GM23338 (cell line): ENCODE measurements at regions not wholly inside any gene's neighbourhood (a gene's known extent, or its start where the extent isn't known, plus 50 kb on each side); places are given as distances from the start of the nearest gene placed in this dataset.

Source experiments
- ATAC-seq: fragments of 200-7000 bp; cut with Tn5 transposase; 3 replicates; pipeline ENCODE4 v1.9.1; 2020
- DNase-seq: peaks from one replicate; pipeline ENCODE4 v3.0.0-alpha.2; 2015; ENCODE audit warnings: low spot score
- H2AFZ ChIP-seq: fragments of 200-600 bp; sonication (generic); 2 replicates; pipeline ENCODE4 v1.8.0; 2016; ENCODE audit warnings: antibody characterized with exemption, mild to moderate bottlenecking, moderate library complexity
- H3F3A ChIP-seq: fragments of 200-600 bp; sonication (generic); replicated peaks from 2 replicates; pipeline ENCODE4 v1.8.0; 2017; ENCODE audit warnings: antibody characterized with exemption, mixed run types, low read depth
- H3K27ac ChIP-seq: fragments of 200-600 bp; sonication (generic); 2 replicates; pipeline ENCODE4 v1.6.1; 2016; ENCODE audit warnings: low read depth
- H3K27me3 ChIP-seq: fragments of 200-600 bp; sonication (generic); 2 replicates; pipeline ENCODE4 v1.8.0; 2016; ENCODE audit warnings: mild to moderate bottlenecking, mixed run types, moderate library complexity; ENCODE audit not compliant: insufficient read depth
- H3K36me3 ChIP-seq: fragments of 200-600 bp; sonication (generic); 2 replicates; pipeline ENCODE4 v1.8.0; 2016; ENCODE audit warnings: mild to moderate bottlenecking; ENCODE audit not compliant: insufficient read depth
- H3K4me1 ChIP-seq: fragments of 200-600 bp; sonication (generic); 2 replicates; pipeline ENCODE4 v1.8.0; 2016; ENCODE audit warnings: mild to moderate bottlenecking, moderate library complexity; ENCODE audit not compliant: insufficient read depth
- H3K4me2 ChIP-seq: fragments of 200-600 bp; sonication (generic); 2 replicates; pipeline ENCODE4 v1.7.1; 2017; ENCODE audit warnings: mixed run types
- H3K4me3 ChIP-seq: fragments of 200-600 bp; sonication (generic); 2 replicates; pipeline ENCODE4 v1.6.1; 2016; ENCODE audit warnings: mixed run types
- H3K79me2 ChIP-seq: fragments of 200-600 bp; sonication (generic); replicated peaks from 2 replicates; pipeline ENCODE4 v1.8.0; 2017; ENCODE audit warnings: mild to moderate bottlenecking; ENCODE audit not compliant: insufficient read depth
- H3K9me2 ChIP-seq: fragments of 200-600 bp; sonication (generic); 2 replicates; pipeline ENCODE4 v1.8.0; 2017; ENCODE audit not compliant: insufficient read depth
- H4K20me1 ChIP-seq: fragments of 200-600 bp; sonication (generic); replicated peaks from 2 replicates; pipeline ENCODE4 v1.8.0; 2017; ENCODE audit warnings: mild to moderate bottlenecking; ENCODE audit not compliant: insufficient read depth
- H3K27ac Mint-ChIP-seq: 2 replicates; pipeline ENCODE4 v1.8.0; 2020; ENCODE audit warnings: inconsistent platforms, mild to moderate bottlenecking, moderate library complexity, mixed read lengths
- H3K27me3 Mint-ChIP-seq: 3 replicates; pipeline ENCODE4 v1.8.0; 2022; ENCODE audit warnings: low read depth, mild to moderate bottlenecking, moderate library complexity, mixed read lengths, inconsistent platforms; ENCODE audit not compliant: insufficient read depth, poor library complexity
- H3K36me3 Mint-ChIP-seq: 3 replicates; pipeline ENCODE4 v1.8.0; 2021; ENCODE audit warnings: low read depth, mild to moderate bottlenecking, inconsistent platforms, moderate library complexity, mixed read lengths
- H3K4me1 Mint-ChIP-seq: 3 replicates; pipeline ENCODE4 v1.8.0; 2020; ENCODE audit warnings: mild to moderate bottlenecking, inconsistent platforms, mixed read lengths
- H3K4me3 Mint-ChIP-seq: 3 replicates; pipeline ENCODE4 v1.8.0; 2021; ENCODE audit warnings: moderate library complexity, mild to moderate bottlenecking, inconsistent platforms, mixed read lengths
- H3K9me3 Mint-ChIP-seq: 3 replicates; pipeline ENCODE4 v1.8.0; 2020; ENCODE audit warnings: moderate library complexity, mild to moderate bottlenecking, inconsistent platforms, mixed read lengths
- CREB1 ChIP-seq: fragments of 250-450 bp; sonication (Bioruptor Pico); IDR thresholded peaks from 2 replicates; pipeline ENCODE4 v1.5.0; 2020; ENCODE audit warnings: low read depth, mild to moderate bottlenecking, moderate library complexity
- CTCF ChIP-seq, 2 experiments: fragments of 200-600 bp in 1 of 2; sonication (generic) in 1 of 2; conservative IDR thresholded peaks; 2 replicates each; pipeline versions ENCODE4 v1.5.1 to v1.6.1; 2016 to 2017; ENCODE audit warnings: antibody characterized with exemption in 2 of 2, low read depth in 2 of 2, mild to moderate bottlenecking in 2 of 2, moderate library complexity in 1 of 2
- ETS1 ChIP-seq: IDR thresholded peaks from 2 replicates; pipeline ENCODE4 v1.6.1; 2016; ENCODE audit warnings: antibody characterized with exemption
- EZH2 ChIP-seq: fragments of 200-600 bp; sonication (generic); IDR thresholded peaks from one replicate; pipeline ENCODE4 v1.8.0; 2017; ENCODE audit warnings: antibody characterized with exemption, mild to moderate bottlenecking, low read depth; ENCODE audit not compliant: unreplicated experiment
- EZH2phosphoT487 ChIP-seq: fragments of 200-600 bp; sonication (generic); IDR thresholded peaks from one replicate; pipeline ENCODE4 v1.8.1; 2018; ENCODE audit warnings: antibody characterized with exemption; ENCODE audit not compliant: unreplicated experiment
- JUNB ChIP-seq: IDR thresholded peaks from one replicate; pipeline ENCODE4 v1.6.1; 2016; ENCODE audit warnings: antibody characterized with exemption; ENCODE audit not compliant: unreplicated experiment
- NANOG ChIP-seq: IDR thresholded peaks from 2 replicates; pipeline ENCODE4 v1.6.1; 2016; ENCODE audit warnings: antibody characterized with exemption, borderline replicate concordance
- POLR2AphosphoS5 ChIP-seq: IDR thresholded peaks from 2 replicates; pipeline ENCODE4 v1.6.1; 2016; ENCODE audit warnings: antibody characterized with exemption, low read depth
- REST ChIP-seq: IDR thresholded peaks from one replicate; pipeline ENCODE4 v1.6.1; 2018; ENCODE audit warnings: antibody characterized with exemption; ENCODE audit not compliant: unreplicated experiment
- STAT1 ChIP-seq: IDR thresholded peaks from one replicate; pipeline ENCODE4 v1.6.1; 2016; ENCODE audit warnings: antibody characterized with exemption; ENCODE audit not compliant: unreplicated experiment
- ZNF114 ChIP-seq: fragments of 250-450 bp; sonication (Bioruptor Pico); IDR thresholded peaks from 2 replicates; pipeline ENCODE4 v1.5.0; 2020; ENCODE audit warnings: mild to moderate bottlenecking, moderate library complexity
- ZNF331 ChIP-seq: fragments of 250-450 bp; sonication (Bioruptor Pico); IDR thresholded peaks from 2 replicates; pipeline ENCODE4 v1.5.0; 2020; ENCODE audit warnings: low read depth, mild to moderate bottlenecking, moderate library complexity
- ZNF462 ChIP-seq: fragments of 250-450 bp; sonication (Bioruptor Pico); IDR thresholded peaks from 2 replicates; pipeline ENCODE4 v1.5.0; 2020; ENCODE audit warnings: mild to moderate bottlenecking, moderate library complexity

- Mint-ChIP-seq H3K36me3 (no peaks in the 10 kb centered on the region), H3K4me1 (peaks cover 10% of the 10 kb centered on the region), H3K27ac (no peak overlapping the region), H3K4me3 (no peak overlapping the region), H3K27me3 (peaks cover 3% of the 10 kb centered on the region), H3K9me3 (peaks cover 7% of the 10 kb centered on the region; the same call in 2 of the 3 replicates)
- no peak overlapping the region for H2AFZ ChIP-seq
- no peaks in the 10 kb centered on the region; the same call in 1 of the 2 replicates for H3K9me2 ChIP-seq
- no peaks in the 10 kb centered on the region for H3K79me2 ChIP-seq
- no peak overlapping the region for H3K4me3 ChIP-seq
- H3K36me3 ChIP-seq: no peaks in the 10 kb centered on the region
- H4K20me1 ChIP-seq: no peaks in the 10 kb centered on the region
- no peak overlapping the region for H3K4me2 ChIP-seq
- H3K27ac ChIP-seq: no peak overlapping the region
- no peaks in the 10 kb centered on the region for H3F3A ChIP-seq
- peaks cover 13% of the 10 kb centered on the region; the same call in 1 of the 2 replicates for H3K4me1 ChIP-seq
- DNase-seq (no peak), ATAC-seq (no peak)
- H3K27me3 ChIP-seq: no peaks in the 10 kb centered on the region
- TF ChIP-seq EZH2phosphoT487 (no peak), ZNF462 (CRISPR knock-in tag) (no peak), ETS1 (no peak), REST (no peak), JUNB (no peak), ZNF114 (CRISPR knock-in tag) (no peak), ZNF331 (CRISPR knock-in tag) (no peak), POLR2AphosphoS5 (no peak), NANOG (no peak), EZH2 (no peak), STAT1 (no peak), CTCF (conservative IDR thresholded peaks at IDR 0.05; ENCODE audit: low read depth in 2 of 2) (no peak), CREB1 (CRISPR knock-in tag) (no peak)
These were observed 238.2 kb downstream of the C4orf33 start for GRCh38 chr4:129334136-129334535.
